ENCODE measurements at regions not wholly inside any gene's neighbourhood (a gene's known extent, or its start where the extent isn't known, plus 50 kb on each side); places are given as distances from the start of the nearest gene placed in this dataset.

DNA sequence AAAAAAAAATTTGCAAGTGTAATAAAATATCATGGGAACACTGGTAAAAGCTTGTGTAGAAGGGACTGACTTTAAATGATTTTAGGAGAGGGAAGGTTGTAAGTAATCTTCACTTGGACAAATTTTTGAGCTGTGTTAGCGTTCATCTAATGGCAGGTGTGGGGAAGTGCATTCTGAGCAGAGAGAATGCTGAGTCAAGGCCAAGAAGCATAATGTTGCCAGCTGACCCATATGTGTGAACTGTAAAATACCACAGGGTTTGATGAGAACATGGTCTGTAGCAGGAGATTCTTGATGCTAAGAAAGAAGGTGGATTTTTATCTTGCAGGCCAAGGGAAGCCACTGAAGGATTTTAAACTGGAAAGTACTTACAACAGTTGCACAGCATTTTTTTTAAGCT lies 98.2 kb upstream of the ZNF32 start:
- TF ChIP-seq, protein P1, sequence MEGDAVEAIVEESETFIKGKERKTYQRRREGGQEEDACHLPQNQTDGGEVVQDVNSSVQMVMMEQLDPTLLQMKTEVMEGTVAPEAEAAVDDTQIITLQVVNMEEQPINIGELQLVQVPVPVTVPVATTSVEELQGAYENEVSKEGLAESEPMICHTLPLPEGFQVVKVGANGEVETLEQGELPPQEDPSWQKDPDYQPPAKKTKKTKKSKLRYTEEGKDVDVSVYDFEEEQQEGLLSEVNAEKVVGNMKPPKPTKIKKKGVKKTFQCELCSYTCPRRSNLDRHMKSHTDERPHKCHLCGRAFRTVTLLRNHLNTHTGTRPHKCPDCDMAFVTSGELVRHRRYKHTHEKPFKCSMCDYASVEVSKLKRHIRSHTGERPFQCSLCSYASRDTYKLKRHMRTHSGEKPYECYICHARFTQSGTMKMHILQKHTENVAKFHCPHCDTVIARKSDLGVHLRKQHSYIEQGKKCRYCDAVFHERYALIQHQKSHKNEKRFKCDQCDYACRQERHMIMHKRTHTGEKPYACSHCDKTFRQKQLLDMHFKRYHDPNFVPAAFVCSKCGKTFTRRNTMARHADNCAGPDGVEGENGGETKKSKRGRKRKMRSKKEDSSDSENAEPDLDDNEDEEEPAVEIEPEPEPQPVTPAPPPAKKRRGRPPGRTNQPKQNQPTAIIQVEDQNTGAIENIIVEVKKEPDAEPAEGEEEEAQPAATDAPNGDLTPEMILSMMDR (IDR thresholded peaks at IDR 0.05) = no peak
- TF ChIP-seq RAD21 (conservative IDR thresholded peaks at IDR 0.05 in 1 of 2, IDR thresholded peaks at IDR 0.05 in 1 of 2) (no peak), ZNF302 (CRISPR knock-in tag; IDR thresholded peaks at IDR 0.05) (no peak), BHLHE40 (IDR thresholded peaks at IDR 0.05; ENCODE audit: low read depth, low read length) (no peak), CEBPB (IDR thresholded peaks at IDR 0.05) (no peak), MYC (IDR thresholded peaks at IDR 0.05; ENCODE audit: borderline replicate concordance, low read length) (no peak), EHMT2 (IDR thresholded peaks at IDR 0.05; ENCODE audit: low read depth) (no peak), POLR2AphosphoS2 (conservative IDR thresholded peaks at IDR 0.05; ENCODE audit: low read length) (no peak)
- TF ChIP-seq, protein P2, sequence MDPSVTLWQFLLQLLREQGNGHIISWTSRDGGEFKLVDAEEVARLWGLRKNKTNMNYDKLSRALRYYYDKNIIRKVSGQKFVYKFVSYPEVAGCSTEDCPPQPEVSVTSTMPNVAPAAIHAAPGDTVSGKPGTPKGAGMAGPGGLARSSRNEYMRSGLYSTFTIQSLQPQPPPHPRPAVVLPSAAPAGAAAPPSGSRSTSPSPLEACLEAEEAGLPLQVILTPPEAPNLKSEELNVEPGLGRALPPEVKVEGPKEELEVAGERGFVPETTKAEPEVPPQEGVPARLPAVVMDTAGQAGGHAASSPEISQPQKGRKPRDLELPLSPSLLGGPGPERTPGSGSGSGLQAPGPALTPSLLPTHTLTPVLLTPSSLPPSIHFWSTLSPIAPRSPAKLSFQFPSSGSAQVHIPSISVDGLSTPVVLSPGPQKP (IDR thresholded peaks at IDR 0.05; ENCODE audit: low read depth, low read length) = no peak
